GM12892 (cell line): ENCODE measurements at regions not wholly inside any gene's neighbourhood (a gene's known extent, or its start where the extent isn't known, plus 50 kb on each side); places are given as distances from the start of the nearest gene placed in this dataset.
"Not testable (repeated sequence)": the region's sequence is repeated elsewhere in the genome, so short reads cannot be mapped to it uniquely, and the experiment has no call there.

ENCODE experiments used
- DNase-seq: peaks from one replicate; pipeline ENCODE4 v3.0.0; 2011; ENCODE audit not compliant: insufficient read length
- FAIRE-seq: peaks from 2 replicates; lab custom pipeline; 2011; peaks lifted over from hg19 to GRCh38; lab: Jason Lieb, UNC
- POLR2A ChIP-seq: IDR thresholded peaks from 2 replicates; pipeline ENCODE4 v1.6.1; 2011; ENCODE audit warnings: low read depth, low read length, control low read depth
- POLR2AphosphoS5 ChIP-seq: IDR thresholded peaks from 2 replicates; pipeline ENCODE4 v1.6.1; 2011; ENCODE audit warnings: low read depth, low read length, control low read depth
- TAF1 ChIP-seq: IDR thresholded peaks from 2 replicates; pipeline ENCODE4 v1.6.1; 2011; ENCODE audit warnings: low read depth, mild to moderate bottlenecking, control low read depth, low read length, borderline replicate concordance

GRCh38 chr18:1652018-1652417 lies 747.3 kb downstream of the ADCYAP1 start:
- FAIRE-seq = no peak
- DNase-seq = no peak
- no peak for TF ChIP-seq POLR2AphosphoS5
- TF ChIP-seq TAF1 = no peak
- TF ChIP-seq POLR2A = no peak

- FAIRE-seq (no peak), DNase-seq (no peak)
- TF ChIP-seq POLR2A (no peak), POLR2AphosphoS5 (no peak), TAF1 (no peak)
Observed at GRCh38 chr18:1653873-1654272, 749.2 kb downstream of the ADCYAP1 start.

DNA sequence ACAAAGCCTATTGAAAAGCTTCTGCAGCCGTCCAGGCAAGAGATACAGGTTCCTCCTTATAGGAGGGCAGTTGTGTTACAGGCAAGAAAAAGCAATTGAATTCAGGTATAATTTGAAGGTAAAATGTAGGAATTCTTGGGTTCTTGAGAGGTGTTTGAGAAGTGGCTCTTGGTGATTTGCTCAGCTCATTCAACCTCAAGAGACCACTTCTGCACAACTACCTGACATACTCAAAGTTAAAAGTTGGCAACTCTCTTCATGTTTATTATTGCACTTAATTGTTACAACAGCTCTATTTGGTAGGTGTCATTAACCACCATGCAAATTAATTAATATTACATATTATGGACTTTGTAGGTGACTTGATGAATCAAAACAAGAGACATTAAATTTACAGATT lies 753.2 kb downstream of the ADCYAP1 start:
- FAIRE-seq = no peak

DNA sequence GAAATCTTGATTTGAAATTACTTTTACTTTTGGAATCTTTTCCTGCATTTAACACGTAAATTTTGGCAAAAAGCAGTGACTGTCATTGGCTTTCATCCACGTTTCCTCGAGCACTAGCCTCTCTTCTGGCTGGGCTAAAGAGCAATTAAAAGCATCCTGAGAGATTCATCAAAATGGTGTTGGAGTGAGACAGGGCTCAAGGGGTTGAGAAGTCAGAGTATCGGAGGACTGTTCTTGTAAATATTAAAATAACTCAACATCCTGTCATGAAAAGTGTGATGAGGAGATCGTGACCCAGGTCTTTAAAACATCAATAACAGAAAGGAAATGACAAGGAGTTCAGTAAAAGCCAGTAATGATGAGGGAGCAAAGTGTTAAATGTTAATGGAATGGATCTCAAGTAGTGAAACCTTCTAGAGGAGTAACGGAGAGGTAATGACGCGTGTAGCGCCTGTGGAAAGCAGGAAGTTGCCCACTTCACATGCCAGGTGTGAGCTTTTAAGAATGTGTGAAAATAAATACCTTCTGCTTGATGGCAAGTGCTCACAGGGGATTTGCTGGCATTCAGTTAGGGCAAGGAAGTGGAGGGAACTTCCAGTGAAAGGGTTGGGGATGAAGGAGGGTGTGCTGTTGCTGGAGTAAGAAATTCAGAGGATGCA lies 754.4 kb downstream of the ADCYAP1 start:
- TF ChIP-seq POLR2AphosphoS5 = no peak
- TF ChIP-seq POLR2A = no peak
- DNase-seq (no peak), FAIRE-seq (no peak)

More for the DNA sequence above, 753.2 kb downstream of the ADCYAP1 start:
- no peak for DNase-seq
- TF ChIP-seq POLR2AphosphoS5 (no peak), POLR2A (no peak), TAF1 (no peak)

GRCh38 chr18:1663879-1664705 lies 759.4 kb downstream of the ADCYAP1 start:
- DNase-seq = no peak
- TF ChIP-seq TAF1 (no peak), POLR2AphosphoS5 (no peak), POLR2A (no peak)
- FAIRE-seq = no peak

DNA sequence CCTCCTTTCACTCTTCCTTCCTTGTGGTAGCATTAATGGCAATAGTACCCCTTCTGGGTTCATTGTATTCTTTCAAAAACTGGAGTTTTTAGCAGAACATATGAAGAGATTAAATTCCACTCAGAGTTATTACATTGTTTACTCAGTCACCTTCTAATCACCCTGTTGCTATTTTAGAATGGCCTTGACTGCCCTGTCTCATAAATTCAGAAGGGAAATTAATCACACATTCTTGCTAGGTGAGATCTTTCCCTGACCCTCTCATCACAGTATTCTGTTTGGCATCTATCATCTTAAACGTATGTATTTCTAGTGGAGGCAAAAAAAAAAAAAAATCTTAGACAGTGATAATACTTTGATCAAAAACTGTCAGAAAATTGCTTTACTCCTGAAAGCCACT lies 760.4 kb downstream of the ADCYAP1 start:
- DNase-seq (no peak), FAIRE-seq (no peak)
- TF ChIP-seq POLR2A (no peak), TAF1 (no peak), POLR2AphosphoS5 (no peak)

DNA sequence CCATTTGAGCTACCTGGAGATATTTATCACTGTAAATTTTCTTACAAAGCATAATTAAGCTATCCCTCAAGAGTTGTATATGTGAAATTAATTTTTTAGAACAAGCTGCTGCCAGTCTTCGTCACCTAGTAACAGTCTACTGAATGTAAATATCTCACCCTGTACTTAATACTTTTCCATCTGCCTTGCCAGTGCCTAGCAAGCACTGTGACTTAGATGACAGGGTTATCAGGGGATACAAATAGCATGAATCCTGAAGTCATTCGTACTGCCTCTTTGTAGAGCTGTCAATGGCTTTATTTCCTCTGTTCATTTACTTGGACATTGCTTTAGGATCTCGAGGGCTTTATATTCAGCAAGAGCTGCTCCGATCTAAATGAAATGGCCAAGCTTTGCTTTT lies 763.6 kb downstream of the ADCYAP1 start:
- FAIRE-seq (no peak), DNase-seq (no peak)
- TF ChIP-seq TAF1 (no peak), POLR2AphosphoS5 (no peak), POLR2A (no peak)

GRCh38 chr18:1671710-1672109 lies 767.0 kb downstream of the ADCYAP1 start:
- not testable (repeated sequence) for FAIRE-seq, DNase-seq

DNA sequence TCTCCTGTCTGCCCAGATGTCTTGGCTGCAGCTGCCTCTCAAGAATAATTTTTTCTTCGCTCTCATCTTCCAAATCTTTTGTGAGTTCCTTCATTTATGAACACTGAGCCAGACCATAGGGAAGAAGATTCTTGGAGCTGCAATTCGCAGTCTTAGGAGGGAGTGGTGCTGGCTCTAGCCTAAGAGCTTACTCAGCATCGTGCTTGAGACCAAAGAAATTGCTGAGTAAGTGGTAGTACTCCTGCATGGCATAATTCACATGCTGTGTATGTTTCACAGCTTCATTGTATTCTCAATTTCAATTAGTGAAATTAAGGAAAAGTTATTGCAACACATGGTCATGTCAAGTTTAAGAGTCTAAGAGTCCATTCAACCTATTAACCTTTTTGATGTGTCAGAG lies 771.7 kb downstream of the ADCYAP1 start:
- no peak for DNase-seq
- no peak for FAIRE-seq
- TF ChIP-seq POLR2AphosphoS5 = no peak

DNA sequence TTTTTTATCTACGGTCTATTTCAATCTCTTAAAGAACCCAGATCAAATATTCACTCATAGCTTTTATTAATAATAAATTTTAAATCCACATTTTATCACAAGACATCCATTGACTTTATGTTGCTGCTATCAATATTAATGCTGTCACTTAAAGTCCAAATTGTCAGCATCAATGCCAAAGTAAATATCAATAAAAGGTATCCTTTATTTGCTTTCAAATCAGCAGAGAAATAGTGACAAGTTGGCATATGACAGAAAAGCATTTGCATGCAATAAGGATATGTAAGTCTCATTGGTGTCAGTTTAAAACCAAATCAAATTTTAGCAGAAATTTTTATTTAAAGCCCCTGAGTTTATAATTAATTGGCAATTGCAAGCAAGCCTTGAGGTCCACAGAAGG lies 775.4 kb downstream of the ADCYAP1 start:
- FAIRE-seq = no peak
- DNase-seq = no peak
- no peak for TF ChIP-seq POLR2A
- TF ChIP-seq POLR2AphosphoS5 = no peak
- TF ChIP-seq TAF1 = no peak

GRCh38 chr18:1691863-1692262 lies 787.2 kb downstream of the ADCYAP1 start:
- FAIRE-seq (no peak), DNase-seq (no peak)
- TF ChIP-seq POLR2AphosphoS5 = no peak
- no peak for TF ChIP-seq TAF1
- TF ChIP-seq POLR2A = no peak

DNA sequence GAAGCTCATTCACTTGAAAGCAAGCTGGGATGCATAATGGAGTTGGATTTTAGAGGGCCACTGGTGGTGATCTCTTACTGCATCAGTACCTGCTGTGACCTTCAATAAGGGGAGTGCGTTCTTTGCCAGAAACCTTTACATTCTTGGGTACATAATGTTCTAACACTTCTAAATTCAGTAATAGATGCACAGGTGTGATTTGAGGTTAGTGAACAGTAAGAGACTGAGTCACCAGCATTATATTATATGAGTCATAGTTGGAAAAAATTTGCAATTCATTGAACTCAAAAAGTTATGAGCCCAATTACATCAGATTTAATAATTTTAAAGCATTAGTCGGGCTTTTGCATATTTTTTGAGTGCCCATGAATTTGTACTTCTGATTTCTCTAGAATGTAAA lies 803.3 kb downstream of the ADCYAP1 start:
- no peak for DNase-seq
- no peak for FAIRE-seq
- TF ChIP-seq TAF1 (no peak), POLR2AphosphoS5 (no peak), POLR2A (no peak)

DNA sequence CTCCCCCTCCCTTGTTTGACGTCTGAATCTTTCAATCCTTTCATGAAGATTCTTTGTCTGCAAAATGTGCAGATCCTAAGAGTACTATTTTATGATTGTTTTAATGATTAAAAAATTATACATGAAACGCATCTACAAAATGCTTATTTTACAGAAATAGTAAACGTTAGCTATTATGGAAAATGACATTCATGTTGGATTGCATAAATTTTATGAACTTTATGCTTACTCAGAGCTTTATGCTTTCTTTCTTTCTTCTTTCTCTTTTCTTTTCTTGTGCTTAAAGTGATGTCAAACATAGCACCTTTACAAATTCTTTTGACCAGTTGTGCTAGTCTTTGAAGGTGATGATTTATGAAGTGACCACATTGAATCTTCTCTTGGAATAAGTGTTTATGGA lies 805.4 kb downstream of the ADCYAP1 start:
- DNase-seq (no peak), FAIRE-seq (no peak)
- TF ChIP-seq POLR2AphosphoS5 = no peak
- TF ChIP-seq POLR2A = no peak
- no peak for TF ChIP-seq TAF1
